ENCODE measurements at regions not wholly inside any gene's neighbourhood (a gene's known extent, or its start where the extent isn't known, plus 50 kb on each side); places are given as distances from the start of the nearest gene placed in this dataset.

GRCh38 chr10:28733245-28733644 is 55.9 kb downstream of the BAMBI start:
- no peak for TF ChIP-seq Cebpa-rat (IDR thresholded peaks at IDR 0.05)
- Histone ChIP-seq H3K36me3 (0 out of 22 replicates have a peak, but pooled peaks cover 0 to 4% (median 0%) of the 10 kb centered on the region in 11 experiments), H3K27me3 (no peaks in the 10 kb centered on the region), H3K4me3 (no peak overlapping the region), H3K9me3 (replicated peaks in 1 of 11) (peaks cover 8 to 23% (median 16%) of the 10 kb centered on the region in 11 experiments; a peak in 21 of 22 replicates), H3K9ac (no peak overlapping the region), H3K4me1 (peaks cover 0 to 10% (median 0%) of the 10 kb centered on the region in 10 experiments; a peak in 5 of 20 replicates), H3K4me2 (no peak overlapping the region), H3K27ac (no peak overlapping the region), H4K20me1 (no peaks in the 10 kb centered on the region)

- no peak for TF ChIP-seq Cebpa-rat (IDR thresholded peaks at IDR 0.05)
- no peak overlapping the region for H3K4me3 ChIP-seq
- no peak overlapping the region for H3K4me2 ChIP-seq
Observed at GRCh38 chr10:28733647-28734046, 56.3 kb downstream of the BAMBI start.

GRCh38 chr10:28734938-28735759 is 57.8 kb downstream of the BAMBI start:
- TF ChIP-seq Cebpa-rat (IDR thresholded peaks at IDR 0.05), result no peak
- Histone ChIP-seq H3K9me3 (replicated peaks in 1 of 11) (peaks cover 9 to 35% (median 16%) of the 10 kb centered on the region in 11 experiments; a peak in 21 of 22 replicates), H3K4me2 (peak overlapping the region in 3 of 11 experiments; percentile 26 to 49 (median 33); a peak in 3 of 22 replicates), H3K27me3 (no peaks in the 10 kb centered on the region), H4K20me1 (no peaks in the 10 kb centered on the region), H3K4me1 (peaks cover 3 to 11% (median 8%) of the 10 kb centered on the region in 10 experiments; a peak in 17 of 20 replicates), H3K36me3 (0 out of 22 replicates have a peak, but pooled peaks cover 0 to 4% (median 0%) of the 10 kb centered on the region in 11 experiments), H3K4me3 (no peak overlapping the region), H3K27ac (no peak overlapping the region), H3K9ac (no peak overlapping the region)

More at GRCh38 chr10:28733647-28734046, 56.3 kb downstream of the BAMBI start:
- Histone ChIP-seq H3K9me3 (replicated peaks in 1 of 11) (peaks cover 8 to 27% (median 16%) of the 10 kb centered on the region in 11 experiments; a peak in 21 of 22 replicates), H3K27ac (no peak overlapping the region), H4K20me1 (no peaks in the 10 kb centered on the region), H3K9ac (no peak overlapping the region), H3K4me1 (peaks cover 0 to 10% (median 0%) of the 10 kb centered on the region in 10 experiments; a peak in 5 of 20 replicates), H3K27me3 (no peaks in the 10 kb centered on the region), H3K36me3 (0 out of 22 replicates have a peak, but pooled peaks cover 0 to 4% (median 0%) of the 10 kb centered on the region in 11 experiments)

GRCh38 chr10:28737096-28737495 is 59.8 kb downstream of the BAMBI start:
- Histone ChIP-seq H3K4me1 (peaks cover 7 to 22% (median 15%) of the 10 kb centered on the region in 10 experiments; a peak in 17 of 20 replicates), H3K36me3 (0 out of 22 replicates have a peak, but pooled peaks cover 0 to 4% (median 0%) of the 10 kb centered on the region in 11 experiments), H3K27me3 (no peaks in the 10 kb centered on the region), H3K4me3 (no peak overlapping the region), H3K27ac (no peak overlapping the region), H3K9ac (no peak overlapping the region), H3K4me2 (no peak overlapping the region), H4K20me1 (no peaks in the 10 kb centered on the region), H3K9me3 (replicated peaks in 1 of 11) (peaks cover 9 to 40% (median 19%) of the 10 kb centered on the region in 11 experiments; a peak in 21 of 22 replicates)
- no peak for TF ChIP-seq Cebpa-rat (IDR thresholded peaks at IDR 0.05)

- H3K27me3 ChIP-seq, result no peaks in the 10 kb centered on the region
- H3K4me3 ChIP-seq, result no peak overlapping the region
- H3K9ac ChIP-seq, result no peak overlapping the region
- TF ChIP-seq Cebpa-rat (IDR thresholded peaks at IDR 0.05), result no peak
- no peak overlapping the region for H3K4me2 ChIP-seq
- H3K27ac ChIP-seq, result no peak overlapping the region
- 0 out of 22 replicates have a peak, but pooled peaks cover 0 to 4% (median 0%) of the 10 kb centered on the region in 11 experiments for H3K36me3 ChIP-seq
- H3K4me1 ChIP-seq, result peaks cover 7 to 23% (median 15%) of the 10 kb centered on the region in 10 experiments; a peak in 17 of 20 replicates
- H3K9me3 ChIP-seq (replicated peaks in 1 of 11), result peaks cover 9 to 34% (median 16%) of the 10 kb centered on the region in 11 experiments; a peak in 21 of 22 replicates
- H4K20me1 ChIP-seq, result no peaks in the 10 kb centered on the region
Observed at GRCh38 chr10:28738200-28738599, 60.9 kb downstream of the BAMBI start.

GRCh38 chr10:28743576-28743975 is 66.3 kb downstream of the BAMBI start:
- Histone ChIP-seq H3K4me3 (no peak overlapping the region), H3K4me2 (peak overlapping the region in 4 of 11 experiments; percentile 2 to 21 (median 10); a peak in 5 of 22 replicates), H3K27ac (no peak overlapping the region), H4K20me1 (no peaks in the 10 kb centered on the region), H3K4me1 (peaks cover 0 to 30% (median 15%) of the 10 kb centered on the region in 10 experiments; a peak in 12 of 20 replicates), H3K9me3 (replicated peaks in 1 of 11) (peaks cover 11 to 37% (median 24%) of the 10 kb centered on the region in 11 experiments; a peak in 20 of 22 replicates), H3K27me3 (no peaks in the 10 kb centered on the region), H3K36me3 (no peaks in the 10 kb centered on the region), H3K9ac (no peak overlapping the region)
- TF ChIP-seq Cebpa-rat (IDR thresholded peaks at IDR 0.05), result no peak

GRCh38 chr10:28744069-28744768 is 66.9 kb downstream of the BAMBI start:
- no peaks in the 10 kb centered on the region for H4K20me1 ChIP-seq
- no peak for TF ChIP-seq Cebpa-rat (IDR thresholded peaks at IDR 0.05)
- peaks cover 0 to 28% (median 15%) of the 10 kb centered on the region in 10 experiments; a peak in 12 of 20 replicates for H3K4me1 ChIP-seq
- no peak overlapping the region for H3K4me2 ChIP-seq
- H3K27ac ChIP-seq, result no peak overlapping the region
- peaks cover 11 to 32% (median 24%) of the 10 kb centered on the region in 11 experiments; a peak in 20 of 22 replicates for H3K9me3 ChIP-seq (replicated peaks in 1 of 11)
- H3K27me3 ChIP-seq, result no peaks in the 10 kb centered on the region
- H3K4me3 ChIP-seq, result no peak overlapping the region
- no peaks in the 10 kb centered on the region for H3K36me3 ChIP-seq
- no peak overlapping the region; a peak in 1 of 22 replicates for H3K9ac ChIP-seq

- Histone ChIP-seq H3K4me3 (no peak overlapping the region), H3K4me1 (no peaks in the 10 kb centered on the region), H4K20me1 (no peaks in the 10 kb centered on the region), H3K27me3 (0 out of 22 replicates have a peak, but pooled peaks cover 0 to 3% (median 0%) of the 10 kb centered on the region in 11 experiments), H3K9me3 (replicated peaks in 1 of 11) (peaks cover 11 to 28% (median 23%) of the 10 kb centered on the region in 11 experiments; a peak in 21 of 22 replicates), H3K4me2 (no peak overlapping the region), H3K36me3 (no peaks in the 10 kb centered on the region), H3K27ac (no peak overlapping the region), H3K9ac (no peak overlapping the region)
- TF ChIP-seq Cebpa-rat (IDR thresholded peaks at IDR 0.05), result no peak
Observed at GRCh38 chr10:28754930-28755718, 77.8 kb downstream of the BAMBI start.
